SK-N-SH treated with all-trans-retinoic acid at 6 μM for 48 hours (cell line): ENCODE measurements at regions not wholly inside any gene's neighbourhood (a gene's known extent, or its start where the extent isn't known, plus 50 kb on each side); places are given as distances from the start of the nearest gene placed in this dataset.

ENCODE experiments used
- ATAC-seq: fragments of 200-7000 bp; cut with Tn5 transposase; 3 replicates; pipeline ENCODE4 v1.9.1; 2020; ENCODE audit warnings: mild to moderate bottlenecking, moderate library complexity
- ARNTL ChIP-seq: fragments of 450-650 bp; formaldehyde crosslinking; IDR thresholded peaks from 2 replicates; pipeline ENCODE4 v1.5.0; 2020; ENCODE audit warnings: low read depth, mild to moderate bottlenecking, moderate library complexity, borderline replicate concordance
- BACH2 ChIP-seq: fragments of 250-450 bp; sonication (Bioruptor Pico); IDR thresholded peaks from 2 replicates; pipeline ENCODE4 v1.9.0; 2021; ENCODE audit warnings: mild to moderate bottlenecking, borderline replicate concordance
- CREB5 ChIP-seq: fragments of 250-450 bp; sonication (Bioruptor Pico); IDR thresholded peaks from 2 replicates; pipeline ENCODE4 v1.5.1; 2020; ENCODE audit warnings: low read depth, mild to moderate bottlenecking, moderate library complexity
- CSDC2 ChIP-seq: fragments of 250-450 bp; sonication (Bioruptor Pico); IDR thresholded peaks from 2 replicates; pipeline ENCODE4 v1.5.0; 2020; ENCODE audit warnings: mild to moderate bottlenecking, moderate library complexity
- ESRRG ChIP-seq: fragments of 250-450 bp; sonication (Bioruptor Pico); IDR thresholded peaks from 2 replicates; pipeline ENCODE4 v1.6.1; 2021; ENCODE audit warnings: mild to moderate bottlenecking
- GLIS3 ChIP-seq: fragments of 250-450 bp; sonication (Bioruptor Pico); IDR thresholded peaks from 2 replicates; pipeline ENCODE4 v1.5.0; 2020; ENCODE audit warnings: mild to moderate bottlenecking, moderate library complexity
- ISL1 ChIP-seq: fragments of 250-450 bp; sonication (Bioruptor Pico); IDR thresholded peaks from 2 replicates; pipeline ENCODE4 v2.1.2; 2022; ENCODE audit warnings: mild to moderate bottlenecking, moderate library complexity
- OSR1 ChIP-seq: fragments of 250-450 bp; sonication (Bioruptor Pico); IDR thresholded peaks from 2 replicates; pipeline ENCODE4 v1.8.0; 2022; ENCODE audit warnings: moderate library complexity, mild to moderate bottlenecking, inconsistent platforms
- PATZ1 ChIP-seq: fragments of 250-450 bp; sonication (Bioruptor Pico); IDR thresholded peaks from 2 replicates; pipeline ENCODE4 v1.8.0; 2020; ENCODE audit warnings: mild to moderate bottlenecking, moderate library complexity, borderline replicate concordance
- POU6F1 ChIP-seq: fragments of 250-450 bp; sonication (Bioruptor Pico); IDR thresholded peaks from 2 replicates; pipeline ENCODE4 v1.8.0; 2021; ENCODE audit warnings: low read depth, mild to moderate bottlenecking, moderate library complexity, borderline replicate concordance
- PPARA ChIP-seq: fragments of 250-450 bp; sonication (Bioruptor Pico); IDR thresholded peaks from 2 replicates; pipeline ENCODE4 v1.5.0; 2020; ENCODE audit warnings: mild to moderate bottlenecking, borderline replicate concordance
- RARB ChIP-seq: fragments of 250-450 bp; sonication (Bioruptor Pico); IDR thresholded peaks from 2 replicates; pipeline ENCODE4 v1.8.0; 2021; ENCODE audit warnings: mild to moderate bottlenecking, moderate library complexity
- SNAI2 ChIP-seq: fragments of 250-450 bp; sonication (Bioruptor Pico); IDR thresholded peaks from 2 replicates; pipeline ENCODE4 v1.5.0; 2020; ENCODE audit warnings: mild to moderate bottlenecking, moderate library complexity
- TCF4 ChIP-seq: fragments of 250-450 bp; sonication (Bioruptor Pico); IDR thresholded peaks from 2 replicates; pipeline ENCODE4 v1.8.0; 2021; ENCODE audit warnings: mild to moderate bottlenecking, moderate library complexity, borderline replicate concordance
- TOX ChIP-seq: fragments of 250-450 bp; sonication (Bioruptor Pico); IDR thresholded peaks from 2 replicates; pipeline ENCODE4 v1.8.0; 2021; ENCODE audit warnings: mild to moderate bottlenecking, moderate library complexity, borderline replicate concordance
- TSHZ2 ChIP-seq: fragments of 250-450 bp; sonication (Bioruptor Pico); IDR thresholded peaks from 2 replicates; pipeline ENCODE4 v1.5.0; 2020; ENCODE audit warnings: mild to moderate bottlenecking, moderate library complexity
- ZC3H10 ChIP-seq: fragments of 250-450 bp; sonication (Bioruptor Pico); IDR thresholded peaks from 2 replicates; pipeline ENCODE4 v1.5.1; 2021; ENCODE audit warnings: mild to moderate bottlenecking, moderate library complexity
- ZFP3 ChIP-seq: fragments of 250-450 bp; sonication (Bioruptor Pico); IDR thresholded peaks from 2 replicates; pipeline ENCODE4 v1.5.0; 2020; ENCODE audit warnings: mild to moderate bottlenecking, moderate library complexity
- ZFP30 ChIP-seq: fragments of 450-650 bp; formaldehyde crosslinking; IDR thresholded peaks from 2 replicates; pipeline ENCODE4 v1.5.0; 2022; ENCODE audit warnings: mild to moderate bottlenecking, moderate library complexity
- ZNF565 ChIP-seq: fragments of 450-650 bp; formaldehyde crosslinking; conservative IDR thresholded peaks from 2 replicates; pipeline ENCODE4 v1.5.0; 2020; ENCODE audit warnings: low read depth, mild to moderate bottlenecking, moderate library complexity
- ZNF70 ChIP-seq: fragments of 450-650 bp; formaldehyde crosslinking; IDR thresholded peaks from 2 replicates; pipeline ENCODE4 v1.5.0; 2020; ENCODE audit warnings: mild to moderate bottlenecking, moderate library complexity
- ZNF8 ChIP-seq: fragments of 450-650 bp; formaldehyde crosslinking; IDR thresholded peaks from 2 replicates; pipeline ENCODE4 v1.5.0; 2020; ENCODE audit warnings: mild to moderate bottlenecking, moderate library complexity

- TF ChIP-seq ZNF565 (no peak), ZNF8 (CRISPR knock-in tag) (no peak), TCF4 (CRISPR knock-in tag) (no peak), ZC3H10 (no peak)
Observed at GRCh38 chr10:42997849-42998165, 79.1 kb upstream of the RET start.

GRCh38 chr10:42998481-42999384 lies 78.1 kb upstream of the RET start:
- no peak for ATAC-seq
- TF ChIP-seq PPARA: no peak
- TF ChIP-seq OSR1 (CRISPR knock-in tag): no peak
- TF ChIP-seq ARNTL (CRISPR knock-in tag): no peak
- TF ChIP-seq ZNF565: no peak
- no peak for TF ChIP-seq TOX (CRISPR knock-in tag)
- TF ChIP-seq ZFP3 (CRISPR knock-in tag): no peak
- TF ChIP-seq SNAI2: no peak
- no peak for TF ChIP-seq PATZ1 (CRISPR knock-in tag)
- TF ChIP-seq TSHZ2: no peak
- TF ChIP-seq BACH2 (CRISPR knock-in tag): no peak
- TF ChIP-seq CSDC2 (CRISPR knock-in tag): no peak
- no peak for TF ChIP-seq RARB (CRISPR knock-in tag)
- no peak for TF ChIP-seq ISL1 (CRISPR knock-in tag)
- TF ChIP-seq ZNF70 (CRISPR knock-in tag): no peak
- no peak for TF ChIP-seq GLIS3 (CRISPR knock-in tag)
- no peak for TF ChIP-seq ZC3H10
- no peak for TF ChIP-seq POU6F1
- no peak for TF ChIP-seq CREB5 (CRISPR knock-in tag)
- no peak for TF ChIP-seq ESRRG

More at GRCh38 chr10:42997849-42998165, 79.1 kb upstream of the RET start:
- ATAC-seq: no peak

- no peak; the same call in 2 of the 3 replicates for ATAC-seq
- no peak for TF ChIP-seq ZFP3 (CRISPR knock-in tag)
- no peak for TF ChIP-seq ESRRG
- no peak for TF ChIP-seq GLIS3 (CRISPR knock-in tag)
- no peak for TF ChIP-seq ZC3H10
- no peak for TF ChIP-seq PATZ1 (CRISPR knock-in tag)
- no peak for TF ChIP-seq RARB (CRISPR knock-in tag)
- no peak for TF ChIP-seq ZFP30 (CRISPR knock-in tag)
- no peak for TF ChIP-seq ISL1 (CRISPR knock-in tag)
- no peak for TF ChIP-seq CREB5 (CRISPR knock-in tag)
- TF ChIP-seq TSHZ2: no peak
- no peak for TF ChIP-seq ZNF565
- no peak for TF ChIP-seq OSR1 (CRISPR knock-in tag)
Observed at GRCh38 chr10:42999385-43000020, 77.4 kb upstream of the RET start.
